GM18519 (cell line): ENCODE measurements at regions not wholly inside any gene's neighbourhood (a gene's known extent, or its start where the extent isn't known, plus 50 kb on each side); places are given as distances from the start of the nearest gene placed in this dataset.
"Not testable (repeated sequence)": the region's sequence is repeated elsewhere in the genome, so short reads cannot be mapped to it uniquely, and the experiment has no call there.

Experiments used
- ATAC-seq: cut with Tn5 transposase; IDR thresholded peaks from one replicate; pipeline ENCODE4 v1.9.1; 2021; ENCODE audit warnings: mild to moderate bottlenecking, moderate library complexity; ENCODE audit not compliant: unreplicated experiment, low FRiP score

DNA sequence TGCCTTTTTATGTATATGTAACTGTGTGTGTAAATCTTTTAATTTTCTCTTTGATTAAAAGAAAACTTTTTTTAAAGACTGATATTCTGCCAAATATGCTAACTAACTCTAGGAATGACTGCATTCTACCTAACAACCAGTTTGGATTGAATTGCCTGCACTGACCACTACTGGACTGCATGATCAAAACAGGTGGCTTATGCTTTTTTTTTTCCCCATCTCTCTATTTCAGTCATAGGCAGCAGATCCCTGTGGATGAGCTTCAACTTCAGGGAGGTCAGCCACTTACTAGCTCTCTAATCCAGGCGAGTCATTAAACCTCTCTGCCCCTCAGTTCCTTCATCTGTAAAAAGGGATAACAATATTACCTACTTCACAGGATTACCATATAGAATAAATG is 138.6 kb upstream of the SERTAD2 start:
- ATAC-seq, result no peak

DNA sequence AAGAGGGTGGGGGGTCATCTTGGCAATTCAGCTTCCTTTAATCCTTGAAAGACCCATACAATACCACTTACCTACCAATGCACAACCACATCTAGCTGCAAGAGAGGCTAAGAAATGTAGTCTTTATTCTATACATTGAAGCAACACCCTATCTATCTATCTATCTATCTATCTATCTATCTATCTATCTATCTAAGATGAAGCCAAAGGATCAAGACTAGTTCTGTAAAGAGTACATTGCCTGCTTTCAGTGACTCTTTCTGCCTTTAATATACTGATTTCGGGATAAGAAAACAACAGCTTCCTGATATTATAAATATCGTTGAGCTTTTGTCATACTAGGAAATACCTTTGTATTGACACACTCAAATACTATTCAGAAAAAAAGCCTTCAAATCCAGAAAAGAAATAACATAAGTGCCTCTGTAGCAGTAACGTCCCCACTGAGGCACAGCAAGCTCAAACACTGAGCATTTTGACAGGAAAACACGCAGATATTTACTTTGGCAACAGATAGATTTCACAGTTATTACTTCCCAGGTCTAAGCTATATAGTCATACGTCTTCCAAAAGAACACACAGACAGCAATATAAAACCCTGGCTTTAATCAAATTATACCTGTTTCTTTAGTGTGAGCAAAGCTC is 139.4 kb upstream of the SERTAD2 start:
- ATAC-seq, result no peak

GRCh38 chr2:64793701-64794100 is 140.0 kb upstream of the SERTAD2 start:
- ATAC-seq, result no peak

GRCh38 chr2:64794426-64794995 is 140.8 kb upstream of the SERTAD2 start:
- no peak for ATAC-seq

DNA sequence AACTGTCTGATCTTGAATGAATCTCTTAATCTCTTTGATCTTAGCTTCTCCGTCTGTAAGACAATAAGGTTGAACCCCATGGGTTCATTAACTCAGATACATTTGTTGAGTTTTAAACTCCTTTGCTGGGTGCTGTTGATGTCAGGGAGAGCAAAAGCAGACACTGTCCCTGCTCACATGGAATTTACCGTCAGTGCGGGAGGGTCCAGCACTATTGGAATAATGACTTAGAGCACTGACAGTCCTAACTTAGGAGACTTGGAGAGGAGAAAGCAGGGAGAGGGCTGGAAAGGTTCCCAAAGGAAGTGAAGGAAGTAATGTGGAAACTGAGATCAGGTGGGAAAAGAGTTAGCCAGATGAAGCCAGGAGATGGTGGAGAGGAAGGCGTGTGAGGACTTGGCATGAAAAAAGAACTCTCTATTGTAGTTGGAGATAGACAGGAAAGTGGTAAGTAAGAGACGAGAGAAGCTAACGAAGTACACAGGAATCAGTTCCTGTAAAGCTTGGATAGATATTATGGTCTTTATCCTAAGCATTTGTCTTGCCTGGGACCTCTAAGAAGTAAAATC is 141.4 kb upstream of the SERTAD2 start:
- ATAC-seq, result no peak

DNA sequence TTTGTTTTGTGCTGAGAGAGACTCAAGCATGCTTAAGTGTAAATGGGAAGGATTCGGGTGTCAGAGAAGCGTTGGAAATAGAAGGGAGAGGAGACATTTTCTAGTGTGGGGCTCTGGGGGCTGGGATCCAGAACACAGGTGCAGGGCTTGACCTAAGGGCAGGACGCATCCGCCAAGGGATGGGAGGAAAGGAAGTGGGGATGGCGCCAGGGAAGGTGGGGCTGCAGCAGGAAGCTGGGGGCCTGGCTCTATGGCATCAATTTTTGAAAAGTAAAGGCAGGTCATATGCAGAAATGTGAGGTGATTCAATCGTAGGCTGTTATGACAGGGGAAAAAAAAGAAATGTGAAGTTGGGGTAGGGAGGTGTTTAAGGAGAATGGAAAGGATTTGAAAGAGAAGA is 143.2 kb upstream of the SERTAD2 start:
- ATAC-seq, result no peak

DNA sequence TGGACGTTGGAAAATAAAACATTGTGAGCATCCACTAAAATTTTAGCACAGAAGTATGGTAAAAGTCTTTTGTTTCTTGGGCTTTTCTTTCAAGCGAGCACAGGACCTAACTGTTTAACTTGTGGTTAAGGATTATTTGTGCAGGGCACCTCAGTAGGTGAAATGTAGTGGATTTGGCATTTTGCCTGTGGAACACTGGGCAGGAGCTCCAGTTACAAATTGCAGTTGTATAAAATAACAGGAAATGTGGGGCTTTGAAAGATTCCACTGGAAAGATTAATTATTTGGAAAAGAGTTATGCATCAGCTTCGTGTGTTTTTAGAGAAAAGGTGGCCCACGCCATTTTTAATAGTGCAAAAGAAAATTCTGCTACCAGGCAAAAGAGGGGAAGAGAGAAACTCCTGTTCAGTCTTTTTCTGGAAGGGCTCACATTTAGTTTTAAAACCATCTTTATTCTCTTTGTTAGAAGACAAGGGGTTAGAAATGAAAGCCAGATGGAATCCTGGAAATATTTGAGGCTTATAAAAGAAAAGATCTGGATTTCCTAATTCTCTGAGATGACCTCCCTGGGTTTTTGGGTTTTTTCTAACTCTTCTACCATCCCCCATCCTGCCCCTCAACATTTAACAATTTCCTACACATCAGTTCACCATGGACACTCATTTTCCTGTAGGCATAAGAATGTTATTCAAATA is 144.3 kb upstream of the SERTAD2 start:
- no peak for ATAC-seq

- ATAC-seq, result no peak
These were observed 146.0 kb upstream of the SERTAD2 start for GRCh38 chr2:64799592-64800252.

DNA sequence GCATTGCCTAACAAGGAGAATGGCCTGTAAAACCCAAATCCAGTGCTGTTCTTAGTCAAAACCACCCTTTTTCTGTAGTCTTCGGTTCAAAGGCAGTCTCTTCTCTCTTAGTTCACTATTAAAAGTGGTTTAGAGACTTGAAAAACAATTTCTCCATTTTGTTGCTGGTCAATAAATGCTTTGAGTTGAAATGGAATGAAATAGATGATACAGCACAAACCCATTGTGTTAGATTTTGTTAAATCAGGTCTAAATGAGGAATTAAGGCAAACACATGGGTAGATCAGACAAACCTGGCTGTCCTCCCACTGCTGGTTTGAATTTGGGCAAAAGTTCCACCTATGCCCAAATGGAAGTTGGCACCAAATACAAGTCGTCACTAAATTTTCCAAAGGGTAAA is 150.1 kb upstream of the SERTAD2 start:
- no peak for ATAC-seq

DNA sequence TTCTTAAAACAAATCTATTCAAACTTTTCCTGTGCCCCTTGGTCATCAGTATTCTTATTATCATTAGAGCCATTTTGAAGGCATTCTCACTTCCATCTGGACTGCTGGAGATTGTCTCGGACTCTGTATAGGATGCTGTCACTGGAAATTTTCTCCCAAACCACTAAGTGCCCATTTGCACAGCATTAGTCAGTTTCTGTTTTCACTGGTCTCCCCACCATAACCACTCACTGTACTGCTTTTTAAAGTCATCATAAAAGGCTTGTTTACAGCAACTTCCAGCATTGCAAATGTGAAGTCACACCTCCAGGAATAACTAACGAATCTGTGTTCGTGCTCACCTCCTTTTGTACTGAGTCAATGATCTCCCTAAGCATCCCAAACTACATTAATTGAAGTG is 150.9 kb upstream of the SERTAD2 start:
- ATAC-seq, result no peak

DNA sequence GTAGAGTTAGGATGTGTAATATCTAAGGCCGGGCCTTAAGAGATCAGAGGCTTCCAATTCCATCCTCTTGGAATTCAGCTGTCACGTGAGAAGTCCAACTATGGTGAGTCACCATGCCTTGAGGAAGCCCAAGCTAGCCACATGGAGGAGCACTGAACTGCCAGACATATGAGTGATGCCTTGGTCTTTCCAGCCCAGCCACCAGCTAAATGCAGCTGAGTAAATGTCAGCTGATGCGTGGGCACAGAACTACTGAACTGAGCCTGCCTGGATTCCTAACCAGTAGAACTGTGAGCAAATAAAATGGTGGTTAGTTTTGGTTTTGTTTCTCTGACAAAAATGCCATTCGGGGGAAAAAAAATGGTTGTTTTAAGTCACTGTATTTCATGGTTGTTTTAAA is 153.7 kb upstream of the SERTAD2 start:
- peak; percentile 61 for ATAC-seq

DNA sequence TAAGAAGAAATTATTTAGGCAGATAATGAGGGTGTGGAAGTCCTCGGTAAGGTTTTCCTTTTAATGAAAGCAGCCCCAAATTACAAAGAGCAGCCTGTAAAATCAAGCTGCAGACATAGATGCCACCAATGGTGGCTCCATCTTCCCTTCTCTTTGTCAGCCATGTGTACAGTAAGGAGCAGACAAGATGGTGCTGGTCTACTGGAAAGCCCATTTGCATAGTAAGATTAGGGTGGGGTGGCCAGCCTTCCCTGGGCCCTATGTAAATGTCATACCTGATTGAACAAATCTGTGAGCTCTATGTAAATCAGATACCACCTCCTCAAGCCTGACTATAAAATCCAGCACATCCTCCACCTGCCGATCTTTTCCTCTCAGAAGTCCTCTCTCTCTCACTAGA is 154.4 kb upstream of the SERTAD2 start:
- no peak for ATAC-seq

GRCh38 chr2:64808754-64809153 is 155.0 kb upstream of the SERTAD2 start:
- no peak for ATAC-seq

DNA sequence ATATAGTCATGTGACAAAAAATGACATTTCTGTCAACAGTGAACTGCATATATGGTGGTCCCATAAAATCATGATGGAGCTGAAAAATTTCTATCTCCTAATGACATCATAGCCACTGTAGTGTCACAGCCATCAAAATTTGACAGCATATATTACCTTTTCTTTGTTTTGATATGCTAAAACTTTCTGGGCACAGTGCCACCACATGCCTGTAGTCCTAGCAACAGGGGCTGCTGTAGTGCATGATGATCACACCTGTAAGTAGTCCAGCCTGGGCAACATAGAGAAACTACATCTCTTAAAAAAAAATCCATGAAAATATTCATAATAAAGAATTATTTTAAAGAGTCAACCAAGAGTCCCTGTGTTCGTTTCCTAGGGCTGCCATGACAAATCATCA is 155.5 kb upstream of the SERTAD2 start:
- no peak for ATAC-seq

GRCh38 chr2:64812285-64812684 is 158.6 kb upstream of the SERTAD2 start:
- no peak for ATAC-seq

DNA sequence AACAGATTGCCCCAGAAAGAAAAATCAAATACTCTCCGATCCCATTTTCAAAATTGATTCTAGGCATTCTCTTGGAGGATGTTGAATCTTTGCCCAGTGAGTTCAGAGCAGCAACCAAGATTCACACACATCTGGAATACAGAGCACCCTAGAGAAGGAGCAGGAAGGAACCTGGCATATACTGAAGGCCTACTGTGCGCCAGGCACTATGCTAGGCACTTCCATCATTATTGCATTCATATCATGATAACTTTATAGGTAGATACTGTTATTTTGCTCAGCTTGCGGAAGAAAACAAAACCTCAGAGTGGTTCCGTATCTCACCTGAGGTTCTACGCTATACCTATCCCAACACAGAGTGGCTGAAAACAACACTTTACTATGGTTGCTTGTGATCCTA is 160.3 kb upstream of the SERTAD2 start:
- no peak for ATAC-seq

- ATAC-seq, result not testable (repeated sequence)
These were observed 162.8 kb upstream of the SERTAD2 start for GRCh38 chr2:64816526-64816925.

DNA sequence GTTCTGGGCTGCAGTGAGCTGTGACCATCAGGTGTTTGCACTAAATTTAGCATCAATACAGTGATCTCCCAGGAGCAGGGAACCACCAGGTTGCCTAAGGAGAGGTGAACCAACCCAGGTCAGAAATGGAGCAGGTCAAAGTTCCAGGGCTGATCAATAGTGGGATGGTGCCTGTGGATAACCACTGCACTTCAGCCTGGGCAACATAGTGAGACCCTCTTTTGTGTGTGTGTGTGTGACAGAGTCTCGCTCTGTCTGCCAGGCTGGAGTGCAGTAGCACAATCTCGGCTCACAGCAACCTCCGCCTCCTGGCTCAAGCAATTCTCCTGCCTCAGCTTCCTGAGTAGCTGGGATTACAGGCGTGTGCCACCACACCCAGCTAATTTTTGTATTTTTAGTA is 163.7 kb upstream of the SERTAD2 start:
- ATAC-seq, result no peak

DNA sequence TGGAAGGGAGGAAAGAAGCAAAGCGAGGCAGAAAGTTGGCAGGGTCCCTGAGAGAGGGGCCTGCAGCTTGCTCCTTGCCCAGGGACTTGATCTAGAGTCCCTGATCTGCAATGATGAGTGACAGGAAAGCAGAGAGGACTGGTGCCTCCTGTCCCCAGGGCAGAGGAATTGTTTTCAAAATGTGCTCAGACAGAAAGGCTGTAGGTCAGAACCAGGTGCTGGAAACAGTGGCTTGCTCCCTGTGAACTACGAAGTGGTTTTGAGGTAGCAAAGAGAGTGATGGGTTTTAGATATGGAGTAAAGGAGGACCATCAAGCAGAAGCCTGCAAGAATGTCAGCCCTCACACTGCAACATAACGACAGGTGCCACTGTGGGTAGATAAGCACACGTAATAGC is 164.9 kb upstream of the SERTAD2 start:
- no peak for ATAC-seq

GRCh38 chr2:64819361-64819760 is 165.6 kb upstream of the SERTAD2 start:
- ATAC-seq, result no peak
